ENCODE measurements at regions not wholly inside any gene's neighbourhood (a gene's known extent, or its start where the extent isn't known, plus 50 kb on each side); places are given as distances from the start of the nearest gene placed in this dataset.
A peak's percentile ranks its signal among the peaks of the same experiment; 100 is the strongest.

DNA sequence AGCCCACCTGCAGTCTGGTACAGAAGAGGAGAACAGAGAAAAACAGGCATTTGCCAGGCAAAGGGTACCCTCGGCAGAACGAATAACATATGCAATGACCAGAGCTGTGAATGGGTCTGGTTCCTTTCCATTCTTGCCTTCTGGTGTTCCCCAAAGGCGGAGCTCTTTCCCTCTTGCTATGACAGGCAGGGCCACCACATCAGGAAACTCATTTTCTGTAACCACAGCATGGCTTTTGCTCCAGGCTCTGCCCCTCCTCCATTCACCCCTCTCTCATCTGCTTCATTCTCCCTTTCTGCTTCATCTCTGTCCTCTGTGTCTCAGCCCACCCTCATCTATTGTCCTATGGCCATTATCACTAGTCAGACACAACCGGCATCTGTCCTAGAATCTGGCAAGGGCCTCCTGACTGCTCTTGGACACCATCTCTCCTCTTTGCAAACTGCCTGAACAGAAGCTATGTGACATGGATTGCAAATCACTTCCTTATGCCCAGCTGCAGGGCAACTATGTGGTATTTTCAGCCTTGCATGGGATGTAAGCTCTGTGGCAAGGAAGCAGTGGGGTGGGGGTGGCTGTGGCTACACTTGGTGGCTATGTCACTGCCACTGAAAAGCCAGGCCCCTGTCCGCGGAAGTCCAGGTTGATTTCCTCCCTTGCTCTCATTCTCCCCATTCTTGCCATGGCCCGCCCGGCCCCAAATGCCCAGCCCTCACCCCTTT is 78.8 kb upstream of the ABCD3 start:
- Histone ChIP-seq H3K9me3 (ENCODE audit: control insufficient read depth, low read length) (no peaks in the 10 kb centered on the region), H3K9ac (ENCODE audit: low read length) (no peak overlapping the region), H3K4me1 (ENCODE audit: control insufficient read depth, insufficient read depth, low read length) (peaks cover 11% of the 10 kb centered on the region), H3K27me3 (replicated peaks; ENCODE audit: control insufficient read depth, insufficient read depth, low read length) (peaks cover 22% of the 10 kb centered on the region), H3K4me3 (ENCODE audit: low read length) (no peak overlapping the region), H3K36me3 (ENCODE audit: control insufficient read depth, insufficient read depth, low read length, severe bottlenecking) (no peaks in the 10 kb centered on the region)
- no peak for DNase-seq (ENCODE audit: low read depth)

DNA sequence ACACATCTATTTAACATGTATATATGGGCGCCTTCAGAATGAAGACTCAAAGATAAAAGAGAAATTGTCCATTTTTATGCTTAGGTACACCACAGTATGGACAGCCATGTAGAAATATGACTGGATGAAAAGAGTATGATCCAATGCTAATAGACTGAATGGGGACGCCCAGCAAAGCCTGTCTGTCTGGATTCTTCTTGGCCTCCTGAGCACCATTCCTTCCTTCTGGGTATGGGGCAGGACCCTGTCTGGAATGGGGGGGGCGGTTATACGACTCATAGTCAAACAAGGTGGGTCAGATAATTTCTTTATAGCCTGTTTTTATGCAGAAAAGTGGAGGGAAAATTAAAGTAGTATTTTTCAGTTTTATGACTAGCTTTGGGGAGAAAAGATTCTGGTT is 81.2 kb upstream of the ABCD3 start:
- no peak for DNase-seq (ENCODE audit: low read depth)

DNA sequence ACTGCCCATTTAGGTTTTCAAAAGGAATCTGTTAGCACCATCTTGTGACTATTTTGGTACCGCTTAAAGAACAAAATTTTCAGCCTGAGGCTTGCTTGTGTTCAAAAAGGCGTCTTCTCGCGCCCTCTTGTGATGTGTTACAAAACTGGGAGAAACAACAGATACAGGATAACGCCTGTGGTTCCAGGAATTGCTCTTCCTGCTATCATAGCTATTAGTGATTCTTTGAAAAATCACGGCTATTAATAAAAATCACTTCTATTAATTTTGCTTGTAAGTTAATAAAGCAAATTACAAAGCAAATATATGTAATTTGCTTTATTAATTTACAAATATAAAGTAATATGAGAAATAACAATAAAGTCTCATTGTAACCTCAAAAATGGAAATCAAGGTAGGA is 82.2 kb upstream of the ABCD3 start:
- Histone ChIP-seq H3K4me1 (ENCODE audit: control insufficient read depth, insufficient read depth, low read length) (peaks cover 15% of the 10 kb centered on the region), H3K4me3 (ENCODE audit: low read length) (no peak overlapping the region), H3K27me3 (replicated peaks; ENCODE audit: control insufficient read depth, insufficient read depth, low read length) (peaks cover 12% of the 10 kb centered on the region), H3K9me3 (ENCODE audit: control insufficient read depth, low read length) (no peaks in the 10 kb centered on the region), H3K9ac (ENCODE audit: low read length) (no peak overlapping the region), H3K36me3 (ENCODE audit: control insufficient read depth, insufficient read depth, low read length, severe bottlenecking) (no peaks in the 10 kb centered on the region)
- peak; percentile 97 for DNase-seq (ENCODE audit: low read depth)

More for the DNA sequence above, 81.2 kb upstream of the ABCD3 start:
- Histone ChIP-seq H3K9me3 (ENCODE audit: control insufficient read depth, low read length) (no peaks in the 10 kb centered on the region), H3K9ac (ENCODE audit: low read length) (no peak overlapping the region), H3K4me3 (ENCODE audit: low read length) (no peak overlapping the region), H3K36me3 (ENCODE audit: control insufficient read depth, insufficient read depth, low read length, severe bottlenecking) (no peaks in the 10 kb centered on the region), H3K27me3 (replicated peaks; ENCODE audit: control insufficient read depth, insufficient read depth, low read length) (peaks cover 12% of the 10 kb centered on the region), H3K4me1 (ENCODE audit: control insufficient read depth, insufficient read depth, low read length) (peaks cover 15% of the 10 kb centered on the region)

GRCh38 chr1:94335447-94335846 is 82.7 kb upstream of the ABCD3 start:
- peaks cover 15% of the 10 kb centered on the region for H3K4me1 ChIP-seq (ENCODE audit: control insufficient read depth, insufficient read depth, low read length)
- peaks cover 12% of the 10 kb centered on the region for H3K27me3 ChIP-seq (replicated peaks; ENCODE audit: control insufficient read depth, insufficient read depth, low read length)
- DNase-seq (ENCODE audit: low read depth): no peak
- peak overlapping the region; percentile 65 for H3K9ac ChIP-seq (ENCODE audit: low read length)
- no peaks in the 10 kb centered on the region for H3K9me3 ChIP-seq (ENCODE audit: control insufficient read depth, low read length)
- no peak overlapping the region for H3K4me3 ChIP-seq (ENCODE audit: low read length)
- H3K36me3 ChIP-seq (ENCODE audit: control insufficient read depth, insufficient read depth, low read length, severe bottlenecking): no peaks in the 10 kb centered on the region

GRCh38 chr1:94334764-94335163 is 83.4 kb upstream of the ABCD3 start:
- peaks cover 19% of the 10 kb centered on the region for H3K4me1 ChIP-seq (ENCODE audit: control insufficient read depth, insufficient read depth, low read length)
- no peaks in the 10 kb centered on the region for H3K36me3 ChIP-seq (ENCODE audit: control insufficient read depth, insufficient read depth, low read length, severe bottlenecking)
- no peak overlapping the region for H3K4me3 ChIP-seq (ENCODE audit: low read length)
- H3K27me3 ChIP-seq (replicated peaks; ENCODE audit: control insufficient read depth, insufficient read depth, low read length): peaks cover 8% of the 10 kb centered on the region
- peak overlapping the region; percentile 65 for H3K9ac ChIP-seq (ENCODE audit: low read length)
- DNase-seq (ENCODE audit: low read depth): no peak
- H3K9me3 ChIP-seq (ENCODE audit: control insufficient read depth, low read length): no peaks in the 10 kb centered on the region

- Histone ChIP-seq H3K9ac (ENCODE audit: low read length) (no peak overlapping the region), H3K4me3 (ENCODE audit: low read length) (no peak overlapping the region), H3K27me3 (replicated peaks; ENCODE audit: control insufficient read depth, insufficient read depth, low read length) (no peaks in the 10 kb centered on the region), H3K4me1 (ENCODE audit: control insufficient read depth, insufficient read depth, low read length) (peaks cover 34% of the 10 kb centered on the region), H3K36me3 (ENCODE audit: control insufficient read depth, insufficient read depth, low read length, severe bottlenecking) (no peaks in the 10 kb centered on the region), H3K9me3 (ENCODE audit: control insufficient read depth, low read length) (no peaks in the 10 kb centered on the region)
- no peak for DNase-seq (ENCODE audit: low read depth)
Measured at GRCh38 chr1:94332952-94333351, 85.2 kb upstream of the ABCD3 start.

DNA sequence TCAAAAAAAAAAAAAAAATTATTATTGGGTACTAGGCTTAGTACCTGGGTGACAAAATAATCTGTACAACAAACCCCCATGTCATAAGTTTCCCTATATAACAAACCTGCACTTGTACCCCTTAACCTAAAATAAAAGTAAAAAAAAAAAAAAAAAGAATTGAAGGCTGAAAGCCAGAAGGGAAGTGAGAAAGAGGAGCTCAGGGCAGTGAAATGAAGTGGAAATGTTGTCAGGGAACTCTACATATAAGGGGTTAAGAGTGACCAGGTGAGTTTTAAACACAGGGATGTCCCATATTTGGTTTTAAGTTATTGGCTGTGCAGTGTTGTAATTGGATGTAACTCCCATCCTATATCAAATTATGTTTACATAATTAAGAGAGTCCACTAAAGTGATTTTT is 85.7 kb upstream of the ABCD3 start:
- Histone ChIP-seq H3K9me3 (ENCODE audit: control insufficient read depth, low read length) (no peaks in the 10 kb centered on the region), H3K27me3 (replicated peaks; ENCODE audit: control insufficient read depth, insufficient read depth, low read length) (no peaks in the 10 kb centered on the region), H3K4me1 (ENCODE audit: control insufficient read depth, insufficient read depth, low read length) (peaks cover 38% of the 10 kb centered on the region), H3K36me3 (ENCODE audit: control insufficient read depth, insufficient read depth, low read length, severe bottlenecking) (no peaks in the 10 kb centered on the region), H3K4me3 (ENCODE audit: low read length) (no peak overlapping the region), H3K9ac (ENCODE audit: low read length) (no peak overlapping the region)
- DNase-seq (ENCODE audit: low read depth): no peak

DNA sequence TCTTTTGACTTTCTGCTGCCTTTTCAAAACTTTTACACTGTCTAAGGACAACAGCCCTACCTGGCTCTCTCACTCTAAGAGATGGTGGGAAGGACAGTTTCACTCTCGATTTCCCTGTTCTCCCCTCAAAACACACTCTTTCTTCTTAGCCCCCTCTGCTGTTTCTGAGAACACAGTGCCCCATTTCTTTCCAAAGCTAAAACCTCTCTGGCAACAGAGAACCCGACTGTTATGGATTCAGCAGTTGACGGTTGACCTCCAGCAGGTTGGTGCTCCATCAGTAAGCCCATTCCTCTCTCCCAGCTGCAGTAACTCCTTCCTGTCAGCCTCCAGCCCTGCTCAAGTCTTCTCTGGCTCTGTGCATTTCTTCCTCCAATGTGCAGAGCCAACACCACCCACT is 88.2 kb upstream of the ABCD3 start:
- no peaks in the 10 kb centered on the region for H3K9me3 ChIP-seq (ENCODE audit: control insufficient read depth, low read length)
- peak overlapping the region; percentile 37 for H3K9ac ChIP-seq (ENCODE audit: low read length)
- no peaks in the 10 kb centered on the region for H3K27me3 ChIP-seq (replicated peaks; ENCODE audit: control insufficient read depth, insufficient read depth, low read length)
- no peak overlapping the region for H3K4me3 ChIP-seq (ENCODE audit: low read length)
- no peaks in the 10 kb centered on the region for H3K36me3 ChIP-seq (ENCODE audit: control insufficient read depth, insufficient read depth, low read length, severe bottlenecking)
- peaks cover 56% of the 10 kb centered on the region for H3K4me1 ChIP-seq (ENCODE audit: control insufficient read depth, insufficient read depth, low read length)
- peak; percentile 79 for DNase-seq (ENCODE audit: low read depth)

DNA sequence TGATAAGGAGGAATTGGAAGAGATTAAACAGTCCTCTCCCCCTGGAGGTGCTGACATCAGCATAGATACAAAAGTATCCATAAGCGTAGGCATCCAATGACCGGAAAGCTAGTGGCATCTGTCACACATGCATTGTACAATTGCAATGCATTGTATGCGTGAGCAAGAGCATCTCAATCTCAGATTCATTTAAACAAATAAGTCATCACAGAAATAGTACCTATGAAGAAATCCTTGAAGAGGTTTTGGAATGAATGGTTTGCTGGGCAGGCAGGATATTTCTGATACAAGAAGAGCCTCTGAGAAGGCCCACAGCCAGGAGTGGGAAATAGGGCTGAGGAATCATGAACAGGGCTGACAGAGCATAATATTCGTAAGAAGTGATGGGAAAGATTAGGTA is 88.9 kb upstream of the ABCD3 start:
- Histone ChIP-seq H3K9ac (ENCODE audit: low read length) (no peak overlapping the region), H3K4me1 (ENCODE audit: control insufficient read depth, insufficient read depth, low read length) (peaks cover 56% of the 10 kb centered on the region), H3K9me3 (ENCODE audit: control insufficient read depth, low read length) (no peaks in the 10 kb centered on the region), H3K36me3 (ENCODE audit: control insufficient read depth, insufficient read depth, low read length, severe bottlenecking) (no peaks in the 10 kb centered on the region), H3K4me3 (ENCODE audit: low read length) (no peak overlapping the region), H3K27me3 (replicated peaks; ENCODE audit: control insufficient read depth, insufficient read depth, low read length) (no peaks in the 10 kb centered on the region)
- DNase-seq (ENCODE audit: low read depth): no peak

- Histone ChIP-seq H3K9ac (ENCODE audit: low read length) (peak overlapping the region; percentile 78), H3K27me3 (replicated peaks; ENCODE audit: control insufficient read depth, insufficient read depth, low read length) (no peaks in the 10 kb centered on the region), H3K4me3 (ENCODE audit: low read length) (peak overlapping the region; percentile 61), H3K4me1 (ENCODE audit: control insufficient read depth, insufficient read depth, low read length) (peaks cover 53% of the 10 kb centered on the region), H3K9me3 (ENCODE audit: control insufficient read depth, low read length) (no peaks in the 10 kb centered on the region), H3K36me3 (ENCODE audit: control insufficient read depth, insufficient read depth, low read length, severe bottlenecking) (no peaks in the 10 kb centered on the region)
- peak; percentile 70 for DNase-seq (ENCODE audit: low read depth)
Measured at GRCh38 chr1:94327001-94327690, 89.8 kb upstream of the ARHGAP29 start.

DNA sequence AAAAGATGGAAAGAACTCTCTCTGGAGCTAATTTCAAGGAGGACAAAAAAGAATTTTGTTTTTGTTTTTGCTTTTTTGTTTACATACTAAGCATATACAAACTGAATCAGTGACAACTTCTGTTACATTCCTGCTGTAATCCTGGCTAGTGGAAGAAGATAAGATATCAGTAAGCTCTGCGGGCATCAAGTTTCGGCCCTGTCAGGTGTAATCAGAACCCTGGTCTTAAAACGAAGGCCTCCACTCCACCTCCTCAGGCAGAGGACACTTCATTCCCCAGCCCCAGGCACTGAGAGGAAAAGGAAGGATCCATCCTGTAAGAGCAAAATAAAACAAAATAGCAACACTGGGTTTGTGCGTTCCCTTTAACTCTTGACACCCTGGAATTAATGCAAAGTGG is 88.9 kb upstream of the ARHGAP29 start:
- Histone ChIP-seq H3K4me3 (ENCODE audit: low read length) (no peak overlapping the region), H3K9me3 (ENCODE audit: control insufficient read depth, low read length) (no peaks in the 10 kb centered on the region), H3K27me3 (replicated peaks; ENCODE audit: control insufficient read depth, insufficient read depth, low read length) (no peaks in the 10 kb centered on the region), H3K9ac (ENCODE audit: low read length) (peak overlapping the region; percentile 78), H3K4me1 (ENCODE audit: control insufficient read depth, insufficient read depth, low read length) (peaks cover 53% of the 10 kb centered on the region), H3K36me3 (ENCODE audit: control insufficient read depth, insufficient read depth, low read length, severe bottlenecking) (no peaks in the 10 kb centered on the region)
- DNase-seq (ENCODE audit: low read depth): peak; percentile 58

Measured in adipocyte (in vitro differentiated cells).